Body of pancreas (tissue), 4 donors: ENCODE measurements at regions not wholly inside any gene's neighbourhood (a gene's known extent, or its start where the extent isn't known, plus 50 kb on each side); places are given as distances from the start of the nearest gene placed in this dataset.

Experiments used
- POLR2A ChIP-seq, 3 donors: fragments of 450-650 bp; IDR thresholded peaks; one replicate each; pipeline ENCODE4 v1.6.1; 2016; ENCODE audit warnings: antibody characterized with exemption in 3 of 3, mild to moderate bottlenecking in 2 of 3
- TF ChIP-seq, protein P1 (sequence below), 7 experiments: fragments of 450-650 bp in 4 of 7; fragments of 200-600 bp in 3 of 7; sonication (generic) in 3 of 7; IDR thresholded peaks; one replicate each; pipeline ENCODE4 v1.5.1; 2016 to 2019; ENCODE audit warnings: antibody characterized with exemption in 7 of 7

DNA sequence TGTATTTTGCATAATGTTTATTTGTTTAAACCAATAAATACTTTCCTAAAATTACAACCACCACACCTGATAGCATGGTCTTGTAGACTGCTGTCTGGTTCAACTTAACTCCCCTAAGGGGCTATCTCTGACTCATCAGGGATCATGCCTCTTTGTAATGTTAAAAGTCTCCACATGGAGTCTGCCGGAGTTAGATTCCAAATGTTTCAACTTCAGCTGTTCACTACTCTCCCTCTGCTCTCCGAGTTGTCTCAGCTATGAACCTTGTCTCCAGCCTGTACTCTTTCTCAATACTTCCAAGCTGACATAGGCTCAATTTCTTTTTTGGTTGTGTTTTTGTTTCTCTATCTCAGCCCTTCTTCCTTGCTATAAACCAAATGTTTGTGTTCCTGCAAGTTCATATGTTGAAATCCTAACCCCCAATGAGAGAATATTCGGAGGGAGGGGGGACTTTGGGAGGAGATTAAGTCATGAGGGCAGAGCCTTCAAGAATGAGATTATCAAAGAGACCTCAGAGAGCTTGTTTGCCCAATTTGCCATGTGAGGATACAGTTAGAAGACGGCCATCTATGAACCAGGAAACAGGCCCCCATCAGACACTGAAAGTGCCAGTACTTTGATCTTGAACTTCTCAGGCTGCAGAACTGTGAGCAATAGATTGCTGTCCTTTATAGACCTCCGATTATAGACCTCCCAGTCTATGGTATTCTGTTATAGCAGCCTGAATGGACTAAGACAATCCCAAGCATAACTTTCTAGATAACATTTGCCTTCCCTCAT, 858.2 kb downstream of the VRK1 start:
- TF ChIP-seq, protein P1, sequence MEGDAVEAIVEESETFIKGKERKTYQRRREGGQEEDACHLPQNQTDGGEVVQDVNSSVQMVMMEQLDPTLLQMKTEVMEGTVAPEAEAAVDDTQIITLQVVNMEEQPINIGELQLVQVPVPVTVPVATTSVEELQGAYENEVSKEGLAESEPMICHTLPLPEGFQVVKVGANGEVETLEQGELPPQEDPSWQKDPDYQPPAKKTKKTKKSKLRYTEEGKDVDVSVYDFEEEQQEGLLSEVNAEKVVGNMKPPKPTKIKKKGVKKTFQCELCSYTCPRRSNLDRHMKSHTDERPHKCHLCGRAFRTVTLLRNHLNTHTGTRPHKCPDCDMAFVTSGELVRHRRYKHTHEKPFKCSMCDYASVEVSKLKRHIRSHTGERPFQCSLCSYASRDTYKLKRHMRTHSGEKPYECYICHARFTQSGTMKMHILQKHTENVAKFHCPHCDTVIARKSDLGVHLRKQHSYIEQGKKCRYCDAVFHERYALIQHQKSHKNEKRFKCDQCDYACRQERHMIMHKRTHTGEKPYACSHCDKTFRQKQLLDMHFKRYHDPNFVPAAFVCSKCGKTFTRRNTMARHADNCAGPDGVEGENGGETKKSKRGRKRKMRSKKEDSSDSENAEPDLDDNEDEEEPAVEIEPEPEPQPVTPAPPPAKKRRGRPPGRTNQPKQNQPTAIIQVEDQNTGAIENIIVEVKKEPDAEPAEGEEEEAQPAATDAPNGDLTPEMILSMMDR (IDR thresholded peaks at IDR 0.05), result no peak
- TF ChIP-seq POLR2A (IDR thresholded peaks at IDR 0.05), result no peak
